LHCN-M2 (cell line): ENCODE measurements at regions not wholly inside any gene's neighbourhood (a gene's known extent, or its start where the extent isn't known, plus 50 kb on each side); places are given as distances from the start of the nearest gene placed in this dataset.
A peak's percentile ranks its signal among the peaks of the same experiment; 100 is the strongest.

Source experiments
- DNase-seq: peaks from one replicate; pipeline ENCODE4 v3.0.0-alpha.2; 2012; ENCODE audit warnings: low read depth

GRCh38 chr17:81345228-81346089 lies 49.8 kb upstream of the BAHCC1 start:
- DNase-seq: peak; percentile 88
